KMS-11 (cell line): ENCODE measurements at regions not wholly inside any gene's neighbourhood (a gene's known extent, or its start where the extent isn't known, plus 50 kb on each side); places are given as distances from the start of the nearest gene placed in this dataset.

Experiments used
- H2AFZ ChIP-seq: fragments of 200-600 bp; sonication (generic); 2 replicates; pipeline ENCODE4 v1.6.1; 2016; ENCODE audit warnings: antibody characterized with exemption, mixed run types, low read depth
- H3K27ac ChIP-seq: fragments of 200-600 bp; sonication (generic); 2 replicates; pipeline ENCODE4 v1.6.1; 2016; ENCODE audit warnings: mild to moderate bottlenecking, mixed run types
- H3K27me3 ChIP-seq: fragments of 200-600 bp; sonication (generic); 2 replicates; pipeline ENCODE4 v1.6.1; 2017; ENCODE audit warnings: mild to moderate bottlenecking, low read depth, mixed run types, moderate library complexity; ENCODE audit not compliant: insufficient read depth
- H3K36me3 ChIP-seq: fragments of 200-600 bp; sonication (generic); 2 replicates; pipeline ENCODE4 v1.6.1; 2017; ENCODE audit warnings: mild to moderate bottlenecking, mixed run types; ENCODE audit not compliant: insufficient read depth
- H3K4me1 ChIP-seq: fragments of 200-600 bp; sonication (generic); 2 replicates; pipeline ENCODE4 v1.6.1; 2016; ENCODE audit warnings: mild to moderate bottlenecking, low read depth, mixed run types; ENCODE audit not compliant: poor library complexity, severe bottlenecking
- H3K4me2 ChIP-seq: fragments of 200-600 bp; sonication (generic); 2 replicates; pipeline ENCODE4 v1.7.0; 2016; ENCODE audit warnings: mild to moderate bottlenecking, mixed run types
- H3K4me3 ChIP-seq: fragments of 200-600 bp; sonication (generic); IDR thresholded peaks from 2 replicates; pipeline ENCODE4 v1.6.1; 2017; ENCODE audit warnings: low read depth, low read length, mixed read lengths; ENCODE audit not compliant: insufficient read depth
- H3K79me2 ChIP-seq: fragments of 200-600 bp; sonication (generic); 2 replicates; pipeline ENCODE4 v1.6.1; 2016; ENCODE audit warnings: low read depth, mixed run types; ENCODE audit not compliant: insufficient read depth
- H3K9ac ChIP-seq: fragments of 200-600 bp; sonication (generic); 2 replicates; pipeline ENCODE4 v1.6.1; 2016; ENCODE audit warnings: mild to moderate bottlenecking, mixed run types
- H4K20me1 ChIP-seq: fragments of 200-600 bp; sonication (generic); 2 replicates; pipeline ENCODE4 v1.6.1; 2016; ENCODE audit warnings: mild to moderate bottlenecking, mixed run types; ENCODE audit not compliant: insufficient read depth
- CTCF ChIP-seq: fragments of 200-600 bp; sonication (generic); conservative IDR thresholded peaks from 2 replicates; pipeline ENCODE4 v1.6.1; 2017; ENCODE audit warnings: low read depth, mild to moderate bottlenecking, antibody characterized with exemption, low read length, moderate library complexity, mixed read lengths

GRCh38 chr2:5845798-5846330 lies 153.7 kb downstream of the SOX11 start:
- H3K27me3 ChIP-seq: no peaks in the 10 kb centered on the region
- H3K4me2 ChIP-seq: no peak overlapping the region
- no peaks in the 10 kb centered on the region for H3K36me3 ChIP-seq
- no peaks in the 10 kb centered on the region for H3K4me1 ChIP-seq
- H3K9ac ChIP-seq: no peak overlapping the region
- H4K20me1 ChIP-seq: no peaks in the 10 kb centered on the region
- no peak overlapping the region for H2AFZ ChIP-seq
- H3K27ac ChIP-seq: no peak overlapping the region
- H3K79me2 ChIP-seq: no peaks in the 10 kb centered on the region
- no peak for TF ChIP-seq CTCF
- no peak overlapping the region for H3K4me3 ChIP-seq

- Histone ChIP-seq H3K4me2 (no peak overlapping the region), H3K36me3 (no peaks in the 10 kb centered on the region), H3K4me3 (no peak overlapping the region), H3K9ac (no peak overlapping the region), H4K20me1 (no peaks in the 10 kb centered on the region), H3K79me2 (no peaks in the 10 kb centered on the region), H2AFZ (no peak overlapping the region), H3K27me3 (no peaks in the 10 kb centered on the region), H3K4me1 (no peaks in the 10 kb centered on the region), H3K27ac (no peak overlapping the region)
- TF ChIP-seq CTCF: no peak
These were observed 154.7 kb downstream of the SOX11 start for GRCh38 chr2:5846881-5847280.

- Histone ChIP-seq H3K27ac (no peak overlapping the region), H2AFZ (no peak overlapping the region), H3K27me3 (no peaks in the 10 kb centered on the region), H3K36me3 (no peaks in the 10 kb centered on the region), H3K4me1 (no peaks in the 10 kb centered on the region), H3K4me2 (no peak overlapping the region), H3K9ac (no peak overlapping the region), H4K20me1 (no peaks in the 10 kb centered on the region), H3K79me2 (no peaks in the 10 kb centered on the region), H3K4me3 (no peak overlapping the region)
- no peak for TF ChIP-seq CTCF
These were observed 157.4 kb downstream of the SOX11 start for GRCh38 chr2:5849562-5849961.

- Histone ChIP-seq H3K36me3 (no peaks in the 10 kb centered on the region), H3K4me2 (no peak overlapping the region), H3K27ac (no peak overlapping the region), H3K27me3 (no peaks in the 10 kb centered on the region), H4K20me1 (no peaks in the 10 kb centered on the region), H3K4me3 (no peak overlapping the region), H3K4me1 (no peaks in the 10 kb centered on the region), H3K9ac (no peak overlapping the region), H2AFZ (no peak overlapping the region), H3K79me2 (no peaks in the 10 kb centered on the region)
- TF ChIP-seq CTCF: no peak
These were observed 159.2 kb downstream of the SOX11 start for GRCh38 chr2:5851410-5851809.

- no peak overlapping the region for H3K4me3 ChIP-seq
- H3K27ac ChIP-seq: no peak overlapping the region
- no peaks in the 10 kb centered on the region for H4K20me1 ChIP-seq
- H3K9ac ChIP-seq: no peak overlapping the region
- no peak overlapping the region for H2AFZ ChIP-seq
- no peaks in the 10 kb centered on the region for H3K4me1 ChIP-seq
- no peaks in the 10 kb centered on the region for H3K79me2 ChIP-seq
- no peaks in the 10 kb centered on the region for H3K27me3 ChIP-seq
- no peak overlapping the region for H3K4me2 ChIP-seq
- TF ChIP-seq CTCF: no peak
- H3K36me3 ChIP-seq: no peaks in the 10 kb centered on the region
These were observed 162.6 kb downstream of the SOX11 start for GRCh38 chr2:5854797-5855196.
